T-helper 2 cell treated with Interferon-gamma antibody and Interleukin-4, amounts not matched to agents 100 ng/mL and 5 ng/mL, for 36 hours (primary cell): ENCODE measurements at regions not wholly inside any gene's neighbourhood (a gene's known extent, or its start where the extent isn't known, plus 50 kb on each side); places are given as distances from the start of the nearest gene placed in this dataset.
"Not testable (repeated sequence)": the region's sequence is repeated elsewhere in the genome, so short reads cannot be mapped to it uniquely, and the experiment has no call there.

Source experiments
- intact Hi-C: fragments of 100-400 bp; cut with micrococcal nuclease; formaldehyde crosslinking; loops from one replicate; pipeline ENCODE4 v1.15.1; 2023

- intact Hi-C loops: no loop called here
Measured at GRCh38 chr3:20406611-20407011, 220.6 kb upstream of the SGO1 start.

DNA sequence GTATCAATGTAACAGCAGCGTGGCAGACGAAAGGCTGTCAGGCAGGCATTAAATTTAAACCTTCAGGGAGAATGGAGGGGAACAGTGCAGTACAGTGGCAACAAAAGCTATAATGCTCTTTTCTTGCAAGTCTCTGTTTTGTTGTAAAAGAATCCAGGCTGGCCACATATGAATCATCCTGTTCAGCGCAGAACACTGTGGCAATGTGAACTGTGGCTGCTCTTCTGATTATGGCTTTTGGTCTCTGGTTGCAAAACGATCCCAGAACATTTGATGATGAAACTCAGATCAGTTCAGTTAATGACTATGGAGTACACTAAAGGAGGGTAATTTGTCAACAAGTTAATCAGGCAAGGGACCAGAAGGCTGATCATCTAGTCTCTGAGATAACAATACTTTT lies 219.7 kb upstream of the SGO1 start:
- intact Hi-C loops: no loop called here

DNA sequence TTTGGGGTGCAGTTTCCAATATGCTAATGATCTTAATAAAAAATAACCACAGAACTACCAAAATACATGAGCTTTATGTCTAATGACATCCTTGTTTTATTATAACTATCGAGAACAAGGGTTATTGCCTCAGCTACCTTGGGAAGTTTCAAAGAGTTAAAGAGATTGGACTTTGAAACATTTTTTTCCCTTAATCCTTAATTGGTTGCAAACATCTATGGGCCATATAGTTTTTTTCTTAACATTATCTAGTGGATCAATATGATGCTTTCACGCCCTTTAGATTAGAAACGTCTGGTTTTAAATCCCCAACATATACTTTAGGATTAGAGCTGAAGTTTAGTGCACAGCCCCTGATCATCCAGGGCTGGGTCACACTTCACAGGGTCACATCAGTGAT lies 219.2 kb upstream of the SGO1 start:
- intact Hi-C loops: no loop called here

DNA sequence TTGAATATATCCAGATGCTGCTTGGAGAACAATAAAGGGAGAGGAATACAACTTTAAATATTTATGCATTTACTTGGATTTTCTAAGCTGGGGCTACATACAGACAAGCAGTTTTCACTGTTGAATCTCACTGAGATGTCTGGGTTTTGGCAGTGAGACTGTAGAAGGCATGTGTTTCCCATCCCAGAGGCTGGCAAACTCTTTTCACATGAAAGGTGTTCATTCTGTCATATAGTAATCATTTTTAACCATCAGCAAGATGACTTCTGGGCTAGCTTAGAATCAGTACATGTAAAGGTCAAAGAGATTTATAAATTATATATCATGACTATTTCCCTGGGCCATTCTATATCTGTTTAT lies 218.7 kb upstream of the SGO1 start:
- intact Hi-C loops: no loop called here

DNA sequence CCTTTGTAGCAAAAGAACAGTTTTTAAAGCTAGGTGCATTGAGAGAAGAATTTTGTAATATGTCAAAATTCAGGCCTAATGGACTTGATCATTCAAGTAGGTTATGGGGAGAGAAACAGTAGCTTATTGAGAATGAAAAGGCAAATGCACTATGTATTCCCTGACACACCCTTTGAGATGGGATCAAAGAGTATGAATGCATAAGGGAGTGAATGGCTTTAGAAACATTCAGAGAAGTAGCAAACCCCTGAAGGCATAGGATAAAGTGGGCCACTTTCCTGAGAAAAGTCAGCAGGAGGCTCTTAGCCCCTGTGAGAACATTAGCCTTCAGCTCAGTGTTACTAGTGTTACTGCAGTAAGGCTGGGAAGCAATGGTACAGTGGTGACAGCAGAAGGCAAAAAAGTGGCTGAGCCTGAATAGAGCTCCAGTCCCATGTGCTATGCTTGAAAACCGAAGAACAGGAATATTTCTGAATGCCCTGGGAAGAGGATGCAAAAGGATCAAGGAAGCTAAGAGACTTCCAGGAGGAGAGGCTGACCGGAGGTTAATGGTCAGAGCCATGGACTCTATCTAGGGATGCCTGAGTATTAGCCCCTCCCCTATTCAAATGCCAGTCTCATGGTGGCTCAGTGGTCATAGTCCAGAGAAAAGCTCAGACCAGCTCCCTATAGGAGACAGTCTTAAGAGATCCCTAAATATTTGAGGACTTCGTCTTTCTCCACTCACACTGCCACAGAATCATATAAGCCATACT lies 218.2 kb upstream of the SGO1 start:
- intact Hi-C loops: no loop called here

DNA sequence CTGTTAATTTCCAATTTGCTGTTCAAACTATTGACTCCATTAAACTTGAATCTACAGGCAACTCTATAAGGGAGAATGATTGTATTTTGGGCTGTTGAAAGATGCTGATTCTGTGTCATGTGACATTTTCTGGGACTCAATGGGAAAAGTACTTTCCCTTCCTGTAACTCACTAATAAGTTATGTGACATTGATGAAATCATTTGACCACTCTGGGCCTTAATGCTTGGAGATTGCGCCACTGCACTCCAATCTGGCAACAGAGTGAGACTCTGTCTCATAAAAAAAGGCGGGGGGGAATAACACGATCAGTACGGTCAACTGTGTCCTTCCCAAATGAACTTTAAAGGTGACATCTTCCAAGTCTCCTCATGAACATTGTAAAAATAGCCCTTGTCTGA lies 215.2 kb upstream of the SGO1 start:
- intact Hi-C loops: no loop called here

- intact Hi-C loops: no loop called here
Measured at GRCh38 chr3:20400686-20401085, 214.7 kb upstream of the SGO1 start.

DNA sequence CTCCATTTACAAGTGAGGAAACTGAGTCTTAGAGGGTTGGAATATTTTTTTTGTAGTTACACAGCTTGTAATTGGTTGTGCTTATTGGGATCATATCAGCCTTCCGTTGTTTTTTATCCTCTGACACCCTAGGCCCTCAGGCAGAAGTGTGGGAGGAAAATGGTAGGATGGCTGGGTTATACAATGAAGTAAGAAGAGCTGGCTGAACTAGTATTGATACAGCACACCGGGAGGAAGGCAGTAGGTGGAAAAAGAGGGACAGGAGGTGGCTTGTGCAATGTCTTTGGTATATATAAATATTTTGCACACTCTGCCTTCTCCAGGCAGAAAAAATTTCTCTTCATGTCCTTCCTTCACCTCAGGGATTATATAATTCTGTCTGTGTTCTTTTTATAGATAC lies 214.3 kb upstream of the SGO1 start:
- intact Hi-C loops: no loop called here

DNA sequence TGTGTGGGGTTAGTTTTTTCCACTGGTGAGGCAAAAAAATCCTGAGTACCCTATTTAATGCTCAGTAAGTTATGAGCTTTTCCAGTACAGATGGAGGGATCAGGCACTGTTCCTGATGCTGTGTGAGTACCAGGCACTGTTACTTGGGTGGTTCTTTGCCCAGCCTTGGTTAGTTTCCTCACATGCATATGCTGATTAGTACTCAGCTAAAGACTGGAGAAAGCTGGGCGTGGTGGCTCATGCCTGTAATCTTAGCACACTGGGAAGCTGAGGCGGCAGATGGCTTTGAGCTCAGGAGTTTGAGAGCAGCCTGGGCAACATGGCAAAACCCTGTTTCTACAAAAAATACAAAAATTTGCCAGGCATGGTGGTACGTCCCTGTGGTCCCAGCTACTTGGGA lies 210.3 kb upstream of the SGO1 start:
- intact Hi-C loops: no loop called here

DNA sequence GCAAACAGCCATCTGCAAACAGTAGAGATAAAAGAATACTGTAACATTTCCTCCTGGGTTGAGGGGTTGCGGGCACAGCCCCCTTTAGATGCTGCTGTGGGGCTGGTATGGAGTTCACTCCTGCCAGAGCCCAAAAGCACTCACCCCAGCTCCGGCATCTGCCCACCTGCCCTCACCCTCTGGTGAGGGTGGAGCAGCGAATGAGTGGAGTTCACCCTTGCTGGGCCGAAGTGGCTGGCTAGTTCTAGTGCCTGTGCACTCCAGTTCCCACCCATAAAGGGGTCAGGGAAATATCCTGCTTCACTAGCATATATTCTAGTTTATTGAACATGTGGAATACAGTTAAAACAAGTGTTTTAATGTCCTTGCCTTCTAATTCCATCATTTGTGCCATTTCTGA lies 209.7 kb upstream of the SGO1 start:
- intact Hi-C loops: no loop called here

- intact Hi-C loops: no loop called here
Measured at GRCh38 chr3:20394243-20394642, 208.2 kb upstream of the SGO1 start.

DNA sequence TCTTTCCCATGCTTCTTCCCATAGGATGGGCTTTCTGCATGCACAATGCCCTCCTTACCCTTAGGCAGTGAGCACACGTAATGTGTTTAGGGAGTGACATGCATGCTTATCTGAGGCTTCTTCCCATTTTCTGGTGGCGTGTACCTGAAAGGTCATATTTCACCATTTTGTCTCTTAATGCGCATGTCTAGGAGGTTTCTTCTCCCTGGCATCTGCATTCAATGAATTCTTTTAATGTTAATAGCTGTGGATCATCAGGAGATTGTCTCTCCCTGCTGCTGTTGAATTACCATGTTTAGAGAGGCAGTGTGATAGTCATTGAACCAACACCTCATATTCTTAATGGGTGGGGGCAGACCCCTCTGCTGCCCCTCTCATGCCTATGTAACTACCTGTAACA lies 205.6 kb upstream of the SGO1 start:
- intact Hi-C loops: no loop called here

GRCh38 chr3:20388971-20389370 lies 203.0 kb upstream of the SGO1 start:
- intact Hi-C loops: no loop called here

GRCh38 chr3:20380295-20380694 lies 194.3 kb upstream of the SGO1 start:
- intact Hi-C loops: no loop called here

GRCh38 chr3:20378315-20378714 lies 192.3 kb upstream of the SGO1 start:
- intact Hi-C loops: no loop called here

GRCh38 chr3:20376665-20377217 lies 190.7 kb upstream of the SGO1 start:
- intact Hi-C loops: no loop called here

DNA sequence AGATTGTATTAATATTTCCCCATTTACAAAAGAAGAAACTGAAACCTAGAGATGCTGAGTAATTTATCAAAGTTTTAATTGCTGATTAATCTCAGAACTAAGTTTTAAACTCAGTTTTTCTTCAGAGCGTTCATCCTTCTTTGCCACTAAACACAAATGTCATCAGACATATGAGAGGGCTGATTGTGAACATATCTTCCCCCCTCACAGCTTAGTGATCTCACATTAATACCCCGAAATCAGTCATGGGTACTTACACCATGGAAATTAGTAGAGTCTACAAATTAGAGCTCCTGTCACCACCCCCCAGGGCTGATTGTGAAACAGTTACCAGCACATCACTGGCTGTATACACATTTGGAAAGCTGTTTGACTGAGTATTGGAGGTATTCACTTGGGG lies 189.3 kb upstream of the SGO1 start:
- intact Hi-C loops: no loop called here

GRCh38 chr3:20370273-20371063 lies 184.5 kb upstream of the SGO1 start:
- intact Hi-C loops: not testable (repeated sequence)

- intact Hi-C loops: no loop called here
Measured at GRCh38 chr3:20361000-20361399, 175.0 kb upstream of the SGO1 start.

DNA sequence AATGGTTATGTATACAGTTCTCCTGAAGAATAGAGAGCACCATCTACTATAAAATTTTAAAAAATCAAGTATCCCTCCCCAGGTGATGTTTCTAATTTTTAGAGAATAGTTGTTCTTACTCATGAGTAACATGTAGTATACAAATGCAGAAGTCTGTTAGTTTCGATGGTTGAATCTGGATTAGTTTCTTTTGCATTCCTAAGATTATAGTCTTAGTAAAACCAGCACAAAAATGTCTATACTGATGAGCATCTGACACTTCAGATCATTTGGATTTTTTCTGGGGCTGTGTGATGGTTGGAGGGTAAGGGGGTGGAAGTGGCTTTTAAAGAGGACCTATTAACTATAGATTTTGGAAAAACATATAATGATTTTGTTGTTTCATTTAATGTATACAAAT lies 167.3 kb upstream of the SGO1 start:
- intact Hi-C loops: no loop called here

DNA sequence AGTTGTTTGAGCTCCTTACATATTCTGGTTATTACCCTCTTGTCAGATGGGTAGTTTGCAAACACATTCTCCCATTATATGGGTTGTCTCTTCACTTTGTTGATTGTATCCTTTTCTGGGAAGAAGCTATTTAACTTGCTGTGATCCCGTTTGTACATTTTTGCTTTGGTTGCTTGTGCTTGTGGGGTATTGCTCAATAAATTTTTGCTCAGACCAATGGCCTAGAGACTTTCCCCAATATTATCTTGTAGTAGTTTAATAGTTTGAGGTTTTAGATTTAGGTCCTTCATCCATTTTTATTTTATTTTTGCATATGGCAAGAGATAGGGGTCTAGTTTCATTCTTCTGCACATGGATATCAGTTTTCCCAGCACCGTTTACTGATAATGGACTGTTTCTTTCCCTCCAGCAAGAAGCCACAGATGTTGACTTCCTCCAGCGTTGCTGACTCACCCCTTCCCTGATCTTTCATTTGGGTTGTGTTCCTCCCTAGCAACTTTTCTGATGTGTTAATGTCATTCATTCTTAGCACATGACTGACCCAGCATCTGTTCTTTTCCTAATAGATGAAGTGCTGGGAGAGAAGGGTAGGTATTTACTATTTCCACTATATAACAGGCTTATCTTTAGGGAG lies 166.7 kb upstream of the SGO1 start:
- intact Hi-C loops: no loop called here

DNA sequence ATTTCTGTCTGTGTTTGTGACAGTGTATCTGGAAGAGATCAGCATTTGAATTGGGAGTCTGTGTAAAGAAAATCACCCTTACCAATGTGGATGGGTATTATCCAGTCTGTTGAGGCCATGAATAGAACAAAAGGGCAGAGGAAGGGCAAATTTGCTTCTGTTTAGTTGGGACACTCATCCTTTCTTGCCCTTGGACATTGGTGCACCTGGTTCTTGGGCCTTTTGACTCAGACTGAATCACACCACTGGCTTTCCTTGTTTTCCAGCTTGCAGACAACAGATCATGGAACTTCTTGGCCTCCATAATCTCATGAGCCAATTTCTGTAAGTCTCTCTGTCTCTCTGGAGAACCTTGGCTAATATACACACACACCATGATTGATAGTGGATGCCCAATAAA lies 164.4 kb upstream of the SGO1 start:
- intact Hi-C loops: no loop called here
